Stimulated activated CD4-positive, alpha-beta T cell treated with anti-CD3 and anti-CD28 coated beads, Interleukin-2, amount 100 ng/mL, for 4 hours (primary cell): ENCODE measurements at regions not wholly inside any gene's neighbourhood (a gene's known extent, or its start where the extent isn't known, plus 50 kb on each side); places are given as distances from the start of the nearest gene placed in this dataset.
"Not testable (repeated sequence)": the region's sequence is repeated elsewhere in the genome, so short reads cannot be mapped to it uniquely, and the experiment has no call there.

Source experiments
- DNase-seq: peaks from one replicate; pipeline ENCODE4 v3.0.0-alpha.2; 2020; ENCODE audit warnings: low read depth

- DNase-seq = no peak
These were observed 377.7 kb upstream of the MAF start for GRCh38 chr16:79977940-79978836.

- DNase-seq = no peak
These were observed 372.8 kb upstream of the MAF start for GRCh38 chr16:79973320-79973719.

- DNase-seq = no peak
These were observed 371.6 kb upstream of the MAF start for GRCh38 chr16:79972053-79972704.

- DNase-seq = no peak
These were observed 370.7 kb upstream of the MAF start for GRCh38 chr16:79971237-79971572.

GRCh38 chr16:79970551-79971236 is 370.2 kb upstream of the MAF start:
- DNase-seq = no peak

GRCh38 chr16:79970087-79970486 is 369.6 kb upstream of the MAF start:
- no peak for DNase-seq

GRCh38 chr16:79969458-79969857 is 368.9 kb upstream of the MAF start:
- DNase-seq = no peak

GRCh38 chr16:79966226-79966625 is 365.7 kb upstream of the MAF start:
- DNase-seq = no peak

GRCh38 chr16:79965718-79966117 is 365.2 kb upstream of the MAF start:
- DNase-seq = no peak

GRCh38 chr16:79964104-79964503 is 363.6 kb upstream of the MAF start:
- no peak for DNase-seq

GRCh38 chr16:79962962-79963361 is 362.4 kb upstream of the MAF start:
- no peak for DNase-seq

GRCh38 chr16:79959226-79959625 is 358.7 kb upstream of the MAF start:
- DNase-seq = no peak

GRCh38 chr16:79954921-79955705 is 354.6 kb upstream of the MAF start:
- no peak for DNase-seq

- DNase-seq = no peak
These were observed 350.6 kb upstream of the MAF start for GRCh38 chr16:79950932-79951719.

GRCh38 chr16:79949417-79949816 is 348.9 kb upstream of the MAF start:
- no peak for DNase-seq

GRCh38 chr16:79947771-79948170 is 347.2 kb upstream of the MAF start:
- no peak for DNase-seq

GRCh38 chr16:79946252-79946651 is 345.7 kb upstream of the MAF start:
- no peak for DNase-seq

- no peak for DNase-seq
These were observed 343.2 kb upstream of the MAF start for GRCh38 chr16:79943736-79944135.

GRCh38 chr16:79938575-79938974 is 338.0 kb upstream of the MAF start:
- DNase-seq = no peak

- DNase-seq = not testable (repeated sequence)
These were observed 337.1 kb upstream of the MAF start for GRCh38 chr16:79937671-79938070.

- no peak for DNase-seq
These were observed 333.1 kb upstream of the MAF start for GRCh38 chr16:79933603-79934002.
